Duodenal mucosa (tissue), 2 donors: ENCODE measurements at regions not wholly inside any gene's neighbourhood (a gene's known extent, or its start where the extent isn't known, plus 50 kb on each side); places are given as distances from the start of the nearest gene placed in this dataset.

Source experiments
- H3K27ac ChIP-seq: one replicate; pipeline ENCODE4 v1.7.0; 2013; ENCODE audit warnings: low read depth, low read length
- H3K27me3 ChIP-seq, 2 donors: one replicate each; pipeline ENCODE4 v1.7.0; 2013; ENCODE audit warnings: low read length in 2 of 2, control low read depth in 1 of 2; ENCODE audit not compliant: insufficient read depth in 2 of 2, control insufficient read depth in 1 of 2
- H3K36me3 ChIP-seq, 2 donors: one replicate each; pipeline ENCODE4 v1.7.0; 2013; ENCODE audit warnings: low read length in 2 of 2, control low read depth in 1 of 2; ENCODE audit not compliant: insufficient read depth in 2 of 2, control insufficient read depth in 1 of 2
- H3K4me1 ChIP-seq, 2 donors: one replicate each; pipeline ENCODE4 v1.7.0; 2013; ENCODE audit warnings: low read length in 2 of 2, control low read depth in 1 of 2; ENCODE audit not compliant: insufficient read depth in 2 of 2, control insufficient read depth in 1 of 2
- H3K4me3 ChIP-seq, 2 donors: one replicate each; pipeline ENCODE4 v1.7.0; 2013; ENCODE audit warnings: low read length in 2 of 2, low read depth in 1 of 2
- H3K9ac ChIP-seq, 2 donors: one replicate each; pipeline ENCODE4 v1.7.0; 2013; ENCODE audit warnings: low read length in 2 of 2, low read depth in 1 of 2
- H3K9me3 ChIP-seq, 2 donors: one replicate each; pipeline ENCODE4 v1.7.0; 2013; ENCODE audit warnings: low read length in 2 of 2, control low read depth in 1 of 2; ENCODE audit not compliant: control insufficient read depth in 1 of 2

GRCh38 chr10:10564081-10564794 lies 453.4 kb upstream of the CELF2 start:
- Histone ChIP-seq H3K27ac (no peak overlapping the region), H3K36me3 (no peaks in the 10 kb centered on the region), H3K27me3 (no peaks in the 10 kb centered on the region), H3K9me3 (no peaks in the 10 kb centered on the region), H3K4me1 (no peaks in the 10 kb centered on the region), H3K4me3 (no peak overlapping the region), H3K9ac (no peak overlapping the region)

- Histone ChIP-seq H3K4me3 (no peak overlapping the region), H3K27me3 (no peaks in the 10 kb centered on the region), H3K9me3 (no peaks in the 10 kb centered on the region), H3K27ac (no peak overlapping the region), H3K4me1 (no peaks in the 10 kb centered on the region), H3K9ac (no peak overlapping the region), H3K36me3 (no peaks in the 10 kb centered on the region)
These were observed 440.7 kb upstream of the CELF2 start for GRCh38 chr10:10576937-10577336.

- Histone ChIP-seq H3K4me3 (no peak overlapping the region), H3K27ac (no peak overlapping the region), H3K9me3 (no peaks in the 10 kb centered on the region)
These were observed 438.0 kb upstream of the CELF2 start for GRCh38 chr10:10579709-10580108.

GRCh38 chr10:10584161-10584560 lies 433.5 kb upstream of the CELF2 start:
- no peaks in the 10 kb centered on the region for H3K27me3 ChIP-seq
- H3K4me3 ChIP-seq = no peak overlapping the region
- H3K9ac ChIP-seq = no peak overlapping the region
- no peaks in the 10 kb centered on the region for H3K36me3 ChIP-seq
- H3K4me1 ChIP-seq = no peaks in the 10 kb centered on the region
- no peak overlapping the region for H3K27ac ChIP-seq
- H3K9me3 ChIP-seq = no peaks in the 10 kb centered on the region

More at GRCh38 chr10:10579709-10580108, 438.0 kb upstream of the CELF2 start:
- no peaks in the 10 kb centered on the region for H3K36me3 ChIP-seq
- H3K4me1 ChIP-seq = no peaks in the 10 kb centered on the region
- no peaks in the 10 kb centered on the region for H3K27me3 ChIP-seq
- no peak overlapping the region for H3K9ac ChIP-seq

- no peaks in the 10 kb centered on the region for H3K9me3 ChIP-seq
- no peak overlapping the region for H3K27ac ChIP-seq
- H3K27me3 ChIP-seq = no peaks in the 10 kb centered on the region
These were observed 429.8 kb upstream of the CELF2 start for GRCh38 chr10:10587744-10588393.

GRCh38 chr10:10589540-10590303 lies 427.9 kb upstream of the CELF2 start:
- H3K4me3 ChIP-seq = no peak overlapping the region
- no peak overlapping the region for H3K27ac ChIP-seq
- H3K9me3 ChIP-seq = no peaks in the 10 kb centered on the region
- no peaks in the 10 kb centered on the region for H3K27me3 ChIP-seq
- no peaks in the 10 kb centered on the region for H3K36me3 ChIP-seq
- no peak overlapping the region for H3K9ac ChIP-seq
- no peaks in the 10 kb centered on the region for H3K4me1 ChIP-seq

More at GRCh38 chr10:10587744-10588393, 429.8 kb upstream of the CELF2 start:
- Histone ChIP-seq H3K4me1 (no peaks in the 10 kb centered on the region), H3K36me3 (no peaks in the 10 kb centered on the region), H3K9ac (no peak overlapping the region), H3K4me3 (no peak overlapping the region)

GRCh38 chr10:10591715-10592341 lies 425.8 kb upstream of the CELF2 start:
- Histone ChIP-seq H3K9ac (no peak overlapping the region), H3K4me1 (no peaks in the 10 kb centered on the region), H3K27ac (no peak overlapping the region), H3K27me3 (no peaks in the 10 kb centered on the region), H3K4me3 (no peak overlapping the region), H3K36me3 (no peaks in the 10 kb centered on the region), H3K9me3 (no peaks in the 10 kb centered on the region)

GRCh38 chr10:10596256-10596655 lies 421.4 kb upstream of the CELF2 start:
- Histone ChIP-seq H3K27me3 (no peaks in the 10 kb centered on the region), H3K4me3 (no peak overlapping the region), H3K4me1 (no peaks in the 10 kb centered on the region), H3K27ac (no peak overlapping the region), H3K9ac (no peak overlapping the region), H3K9me3 (no peaks in the 10 kb centered on the region), H3K36me3 (no peaks in the 10 kb centered on the region)

- Histone ChIP-seq H3K9ac (no peak overlapping the region), H3K4me3 (no peak overlapping the region), H3K4me1 (no peaks in the 10 kb centered on the region), H3K27me3 (no peaks in the 10 kb centered on the region), H3K9me3 (no peaks in the 10 kb centered on the region), H3K36me3 (no peaks in the 10 kb centered on the region), H3K27ac (no peak overlapping the region)
These were observed 419.4 kb upstream of the CELF2 start for GRCh38 chr10:10598297-10598696.

GRCh38 chr10:10600004-10600403 lies 417.7 kb upstream of the CELF2 start:
- no peak overlapping the region for H3K27ac ChIP-seq
- no peak overlapping the region for H3K4me3 ChIP-seq
- no peaks in the 10 kb centered on the region for H3K27me3 ChIP-seq
- no peaks in the 10 kb centered on the region for H3K4me1 ChIP-seq
- no peaks in the 10 kb centered on the region for H3K36me3 ChIP-seq
- no peak overlapping the region for H3K9ac ChIP-seq
- no peaks in the 10 kb centered on the region for H3K9me3 ChIP-seq
